Hepatocyte (in vitro differentiated cells): ENCODE measurements at regions not wholly inside any gene's neighbourhood (a gene's known extent, or its start where the extent isn't known, plus 50 kb on each side); places are given as distances from the start of the nearest gene placed in this dataset.
"Not testable (repeated sequence)": the region's sequence is repeated elsewhere in the genome, so short reads cannot be mapped to it uniquely, and the experiment has no call there.

Source experiments
- EZH2 ChIP-seq: fragments of 200-600 bp; sonication (generic); IDR thresholded peaks from 2 replicates; pipeline ENCODE4 v1.6.1; 2016; ENCODE audit warnings: antibody characterized with exemption, mild to moderate bottlenecking, borderline replicate concordance
- EZH2phosphoT487 ChIP-seq: fragments of 200-600 bp; sonication (generic); IDR thresholded peaks from one replicate; pipeline ENCODE4 v1.6.1; 2018; ENCODE audit warnings: antibody characterized with exemption, mild to moderate bottlenecking, low read depth, moderate library complexity; ENCODE audit not compliant: unreplicated experiment, severe bottlenecking
- TF ChIP-seq, protein P1 (sequence below): fragments of 200-600 bp; sonication (generic); IDR thresholded peaks from 2 replicates; pipeline ENCODE4 v1.5.1; 2016; ENCODE audit warnings: antibody characterized with exemption, mild to moderate bottlenecking; ENCODE audit not compliant: poor library complexity

DNA sequence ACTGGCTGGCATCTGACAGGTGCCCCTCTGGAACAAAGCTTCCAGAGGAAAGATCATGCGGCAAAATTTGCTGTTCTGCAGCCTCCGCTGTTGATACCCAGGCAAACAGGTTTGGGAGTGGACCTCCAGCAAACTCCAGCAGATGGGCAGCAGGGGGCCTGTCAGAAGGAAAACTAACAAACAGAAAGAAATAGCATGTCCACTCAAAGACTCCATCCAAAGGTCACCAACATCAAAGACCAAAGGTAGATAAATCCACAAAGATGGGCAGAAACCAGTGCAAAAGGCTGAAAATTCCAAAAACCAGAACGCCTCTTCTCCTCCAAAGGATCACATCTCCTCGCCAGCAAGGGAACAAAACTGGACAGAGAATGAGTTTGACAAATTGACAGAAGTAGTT is 101.3 kb downstream of the HNRNPD start:
- TF ChIP-seq, protein P1, sequence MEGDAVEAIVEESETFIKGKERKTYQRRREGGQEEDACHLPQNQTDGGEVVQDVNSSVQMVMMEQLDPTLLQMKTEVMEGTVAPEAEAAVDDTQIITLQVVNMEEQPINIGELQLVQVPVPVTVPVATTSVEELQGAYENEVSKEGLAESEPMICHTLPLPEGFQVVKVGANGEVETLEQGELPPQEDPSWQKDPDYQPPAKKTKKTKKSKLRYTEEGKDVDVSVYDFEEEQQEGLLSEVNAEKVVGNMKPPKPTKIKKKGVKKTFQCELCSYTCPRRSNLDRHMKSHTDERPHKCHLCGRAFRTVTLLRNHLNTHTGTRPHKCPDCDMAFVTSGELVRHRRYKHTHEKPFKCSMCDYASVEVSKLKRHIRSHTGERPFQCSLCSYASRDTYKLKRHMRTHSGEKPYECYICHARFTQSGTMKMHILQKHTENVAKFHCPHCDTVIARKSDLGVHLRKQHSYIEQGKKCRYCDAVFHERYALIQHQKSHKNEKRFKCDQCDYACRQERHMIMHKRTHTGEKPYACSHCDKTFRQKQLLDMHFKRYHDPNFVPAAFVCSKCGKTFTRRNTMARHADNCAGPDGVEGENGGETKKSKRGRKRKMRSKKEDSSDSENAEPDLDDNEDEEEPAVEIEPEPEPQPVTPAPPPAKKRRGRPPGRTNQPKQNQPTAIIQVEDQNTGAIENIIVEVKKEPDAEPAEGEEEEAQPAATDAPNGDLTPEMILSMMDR = not testable (repeated sequence)
- TF ChIP-seq EZH2, EZH2phosphoT487: not testable (repeated sequence)
